ENCODE measurements at regions not wholly inside any gene's neighbourhood (a gene's known extent, or its start where the extent isn't known, plus 50 kb on each side); places are given as distances from the start of the nearest gene placed in this dataset.

- no peak for DNase-seq
These were observed 138.7 kb upstream of the POF1B start for GRCh38 chrX:85517994-85518718.

GRCh38 chrX:85516131-85516530 lies 136.7 kb upstream of the POF1B start:
- no peak for DNase-seq

DNA sequence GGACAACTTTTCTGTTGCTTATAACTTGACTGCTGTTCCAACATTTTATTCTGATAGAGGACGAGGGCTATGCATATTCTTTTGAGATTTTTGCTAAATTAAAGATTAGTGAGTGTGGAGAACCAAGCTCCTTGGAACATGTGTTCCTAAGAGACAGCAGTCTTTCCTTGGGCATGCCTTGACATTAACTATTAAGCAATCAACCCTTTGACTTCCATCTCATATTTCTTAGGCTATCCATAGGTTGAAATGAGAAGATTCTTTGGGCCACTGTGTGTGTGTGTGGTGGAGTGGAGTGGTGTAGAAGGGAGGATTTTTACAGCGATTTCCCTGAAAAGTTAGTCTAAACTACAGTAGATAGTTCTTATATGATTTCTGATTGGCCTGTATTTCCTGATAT lies 127.4 kb upstream of the POF1B start:
- DNase-seq: no peak

DNA sequence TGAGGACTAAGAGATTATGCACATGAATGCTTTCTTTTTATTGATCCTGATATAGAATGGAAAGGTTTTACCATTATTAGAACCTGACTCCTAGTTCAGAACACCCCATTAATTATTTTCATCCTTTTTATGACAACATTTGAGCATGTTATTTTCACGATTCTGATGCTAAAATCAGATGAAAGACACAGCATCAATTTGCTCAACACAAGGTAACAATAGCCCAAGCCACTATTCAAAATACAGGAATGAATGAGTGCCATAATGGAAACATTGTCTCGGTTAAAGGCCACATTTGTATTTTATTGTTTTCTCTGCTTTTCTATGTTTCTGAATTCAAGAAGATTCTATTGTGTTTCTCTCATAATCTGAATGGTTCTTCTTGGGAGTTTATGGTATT lies 126.3 kb upstream of the POF1B start:
- no peak for DNase-seq

- no peak for DNase-seq
These were observed 124.9 kb upstream of the POF1B start for GRCh38 chrX:85504381-85504780.

GRCh38 chrX:85503258-85504158 lies 124.0 kb upstream of the POF1B start:
- peak; percentile 10 for DNase-seq

DNA sequence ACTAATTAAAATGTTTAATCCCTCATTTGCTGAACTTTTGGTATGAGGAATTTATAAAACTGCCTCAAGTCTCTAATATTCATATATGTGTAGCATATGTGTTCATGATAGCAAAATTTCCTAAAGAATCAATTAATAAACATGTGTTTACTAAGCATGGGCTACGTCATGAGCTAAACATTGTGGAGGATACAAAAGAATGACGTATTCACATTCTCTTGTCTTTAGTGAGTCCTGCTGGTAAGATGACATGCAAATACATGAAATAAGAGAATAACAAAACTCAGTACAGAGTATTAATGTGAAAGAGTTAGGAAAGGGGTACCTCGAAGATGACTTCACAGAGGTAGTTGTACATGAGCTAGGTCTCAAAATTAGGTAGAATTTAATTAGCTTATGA lies 121.9 kb upstream of the POF1B start:
- DNase-seq: no peak

DNA sequence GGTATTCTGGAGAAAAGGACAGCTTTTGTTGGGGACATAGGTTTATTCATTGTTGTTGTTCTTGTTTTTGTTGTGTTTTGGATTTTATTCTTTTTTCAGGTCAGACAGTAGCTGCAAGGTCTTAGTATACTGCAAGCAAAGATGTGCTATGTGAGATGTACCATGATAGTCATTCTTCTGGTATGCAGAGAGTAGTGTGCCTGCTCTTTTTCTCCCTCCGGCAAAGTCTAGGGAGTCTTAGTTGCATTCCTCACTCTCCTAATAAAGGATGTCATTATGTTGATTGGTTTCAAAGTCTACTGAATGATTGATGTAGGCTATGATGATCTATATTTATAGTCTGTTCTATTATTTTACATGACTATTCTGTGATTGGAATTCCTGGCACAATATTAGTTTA lies 119.9 kb upstream of the POF1B start:
- DNase-seq: no peak

GRCh38 chrX:85493821-85494220 lies 114.4 kb upstream of the POF1B start:
- DNase-seq: no peak

- DNase-seq: no peak
These were observed 74.8 kb upstream of the POF1B start for GRCh38 chrX:85454295-85454694.

- no peak for DNase-seq
These were observed 65.1 kb upstream of the POF1B start for GRCh38 chrX:85444613-85445012.

Data from NCI-H510A treated with DMSO at 0.1 percent for 48 hours (cell line).